HEK293 (cell line): ENCODE measurements at regions not wholly inside any gene's neighbourhood (a gene's known extent, or its start where the extent isn't known, plus 50 kb on each side); places are given as distances from the start of the nearest gene placed in this dataset.
A peak's percentile ranks its signal among the peaks of the same experiment; 100 is the strongest.

Experiments used
- CTCF ChIA-PET: fragments of 350-600 bp; formaldehyde crosslinking; extraction: SDS; loops from one replicate; lab custom pipeline; 2021; ENCODE audit warnings: antibody characterized with exemption; lab: Yijun Ruan, JAX
- POLR2A ChIA-PET: fragments of 300-600 bp; formaldehyde crosslinking; extraction: SDS; loops from one replicate; lab custom pipeline; 2020; ENCODE audit warnings: antibody characterized with exemption, inconsistent platforms; lab: Yijun Ruan, JAX
- H3K27ac ChIP-seq: fragments of 200-500 bp; sonication (Bioruptor generic); 2 replicates; pipeline ENCODE4 v1.5.1; 2014; ENCODE audit warnings: low read depth, low read length, control low read depth, inconsistent platforms; ENCODE audit errors: extremely low read depth
- H3K36me3 ChIP-seq, 2 experiments: fragments of 200-500 bp in 1 of 2; sonication (Bioruptor generic) in 1 of 2; 1 replicate in 1 of 2; 2 replicates in 1 of 2; pipeline ENCODE4 v1.5.1; 2014 to 2017; ENCODE audit warnings: inconsistent platforms in 2 of 2, low read length in 2 of 2; ENCODE audit not compliant: control insufficient read depth in 2 of 2, insufficient read depth in 1 of 2
- H3K4me1 ChIP-seq: fragments of 200-500 bp; sonication (Bioruptor generic); 2 replicates; pipeline ENCODE4 v1.5.1; 2014; ENCODE audit warnings: mild to moderate bottlenecking, low read length, inconsistent platforms; ENCODE audit not compliant: control insufficient read depth, insufficient read depth
- H3K4me3 ChIP-seq: 2 replicates; pipeline ENCODE4 v1.5.1; 2011; ENCODE audit warnings: low read depth, mild to moderate bottlenecking, control low read depth, low read length, moderate library complexity
- H3K9me3 ChIP-seq: fragments of 200-500 bp; sonication (Bioruptor generic); 2 replicates; pipeline ENCODE4 v1.5.1; 2014; ENCODE audit warnings: low read depth, low read length, inconsistent platforms; ENCODE audit not compliant: control insufficient read depth, insufficient read depth
- HOXA7 ChIP-seq: sonication (generic); formaldehyde crosslinking; IDR thresholded peaks from 2 replicates; pipeline ENCODE4 v1.8.1; 2022; ENCODE audit warnings: missing genetic modification reagents, borderline replicate concordance
- IKZF3 ChIP-seq: fragments of 450-650 bp; IDR thresholded peaks from 2 replicates; pipeline ENCODE4 v1.5.0; 2018; ENCODE audit warnings: missing biosample characterization, mild to moderate bottlenecking, missing genetic modification characterization, moderate library complexity
- KLF16 ChIP-seq: fragments of 450-650 bp; formaldehyde crosslinking; IDR thresholded peaks from 2 replicates; pipeline ENCODE4 v1.5.1; 2017; ENCODE audit warnings: missing biosample characterization, missing genetic modification characterization
- MZF1 ChIP-seq: fragments of 450-650 bp; formaldehyde crosslinking; IDR thresholded peaks from 2 replicates; pipeline ENCODE4 v1.5.1; 2017; ENCODE audit warnings: missing biosample characterization, missing genetic modification characterization, borderline replicate concordance
- PRDM1 ChIP-seq: fragments of 450-650 bp; formaldehyde crosslinking; IDR thresholded peaks from 2 replicates; pipeline ENCODE4; 2016; ENCODE audit warnings: missing biosample characterization, missing genetic modification characterization
- ZNF747 ChIP-seq: fragments of 450-650 bp; formaldehyde crosslinking; IDR thresholded peaks from 2 replicates; pipeline ENCODE4 v1.5.1; 2016; ENCODE audit warnings: missing biosample characterization, missing genetic modification characterization
- TF ChIP-seq, protein P1 (sequence below): fragments of 450-650 bp; formaldehyde crosslinking; IDR thresholded peaks from 2 replicates; pipeline ENCODE4 v1.5.1; 2016; ENCODE audit warnings: missing biosample characterization, missing genetic modification characterization
- TF ChIP-seq, protein P2 (sequence below): fragments of 450-650 bp; formaldehyde crosslinking; IDR thresholded peaks from 2 replicates; pipeline ENCODE4 v1.5.1; 2017; ENCODE audit warnings: missing biosample characterization, missing genetic modification characterization
- TF ChIP-seq, protein P3 (sequence below): fragments of 450-650 bp; formaldehyde crosslinking; IDR thresholded peaks from 2 replicates; pipeline ENCODE4 v1.5.1; 2017; ENCODE audit warnings: missing biosample characterization, missing genetic modification characterization
- TF ChIP-seq, protein P4 (sequence below): fragments of 450-650 bp; formaldehyde crosslinking; IDR thresholded peaks from 2 replicates; pipeline ENCODE4; 2016; ENCODE audit warnings: missing biosample characterization, missing genetic modification characterization

DNA sequence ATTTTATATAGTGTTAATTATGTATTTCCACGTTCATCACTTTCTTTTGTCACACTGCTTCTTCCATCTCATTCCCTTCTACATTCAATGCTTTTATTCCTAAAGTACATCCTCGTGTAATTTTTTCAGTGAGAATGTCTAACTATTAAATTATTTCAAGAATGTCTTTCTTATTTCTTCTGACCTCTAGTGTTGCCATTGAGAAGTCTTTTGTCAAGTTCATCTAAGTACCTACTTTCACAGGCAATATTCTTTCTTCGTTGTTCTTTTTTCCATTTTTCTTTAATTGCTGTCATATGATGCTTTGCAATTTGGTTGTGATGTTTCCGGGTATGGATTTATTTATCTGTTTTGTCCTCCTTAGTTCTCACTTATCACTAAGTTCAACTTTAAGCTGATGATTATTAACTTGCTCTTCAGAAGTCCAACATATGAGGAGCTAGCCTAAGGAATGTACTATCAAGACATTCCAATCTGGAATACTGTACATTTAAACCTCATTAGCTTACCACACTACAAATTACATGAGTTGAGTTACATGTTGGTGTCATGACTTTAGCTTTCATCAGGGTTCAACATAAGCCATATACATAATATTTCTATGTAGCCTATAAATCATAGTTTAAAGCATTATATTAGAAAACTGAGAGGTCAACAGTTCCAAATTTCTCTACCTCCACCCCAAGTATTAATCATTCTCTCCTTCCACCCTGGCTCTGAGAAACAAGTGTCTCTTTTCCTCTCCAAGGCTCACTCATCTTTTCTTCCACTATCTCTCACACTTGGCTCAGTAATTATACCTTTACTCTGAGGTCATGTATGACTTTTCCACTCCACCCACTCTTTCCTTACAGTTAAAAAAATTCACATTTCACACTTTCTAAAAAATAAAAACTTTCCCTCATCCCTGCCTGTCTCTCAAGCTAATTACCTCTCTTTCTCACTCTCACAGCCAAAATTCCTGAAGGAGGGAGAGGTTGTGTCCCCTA is 81.5 kb downstream of the COX18 start:
- Histone ChIP-seq H3K9me3 (no peaks in the 10 kb centered on the region), H3K36me3 (no peaks in the 10 kb centered on the region), H3K4me1 (no peaks in the 10 kb centered on the region), H3K27ac (no peak overlapping the region), H3K4me3 (no peak overlapping the region)
- ChIA-PET POLR2A (no interaction called here), CTCF (no interaction called here)
- TF ChIP-seq PRDM1 (tag by site-specific recombination) (peak; percentile 58; the same call in 1 of the 2 replicates), MZF1 (no peak), IKZF3 (tag by site-specific recombination) (no peak), ZNF747 (tag by site-specific recombination) (no peak)
- TF ChIP-seq, protein P1, sequence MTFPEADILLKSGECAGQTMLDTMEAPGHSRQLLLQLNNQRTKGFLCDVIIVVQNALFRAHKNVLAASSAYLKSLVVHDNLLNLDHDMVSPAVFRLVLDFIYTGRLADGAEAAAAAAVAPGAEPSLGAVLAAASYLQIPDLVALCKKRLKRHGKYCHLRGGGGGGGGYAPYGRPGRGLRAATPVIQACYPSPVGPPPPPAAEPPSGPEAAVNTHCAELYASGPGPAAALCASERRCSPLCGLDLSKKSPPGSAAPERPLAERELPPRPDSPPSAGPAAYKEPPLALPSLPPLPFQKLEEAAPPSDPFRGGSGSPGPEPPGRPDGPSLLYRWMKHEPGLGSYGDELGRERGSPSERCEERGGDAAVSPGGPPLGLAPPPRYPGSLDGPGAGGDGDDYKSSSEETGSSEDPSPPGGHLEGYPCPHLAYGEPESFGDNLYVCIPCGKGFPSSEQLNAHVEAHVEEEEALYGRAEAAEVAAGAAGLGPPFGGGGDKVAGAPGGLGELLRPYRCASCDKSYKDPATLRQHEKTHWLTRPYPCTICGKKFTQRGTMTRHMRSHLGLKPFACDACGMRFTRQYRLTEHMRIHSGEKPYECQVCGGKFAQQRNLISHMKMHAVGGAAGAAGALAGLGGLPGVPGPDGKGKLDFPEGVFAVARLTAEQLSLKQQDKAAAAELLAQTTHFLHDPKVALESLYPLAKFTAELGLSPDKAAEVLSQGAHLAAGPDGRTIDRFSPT (tag by site-specific recombination) = no peak

DNA sequence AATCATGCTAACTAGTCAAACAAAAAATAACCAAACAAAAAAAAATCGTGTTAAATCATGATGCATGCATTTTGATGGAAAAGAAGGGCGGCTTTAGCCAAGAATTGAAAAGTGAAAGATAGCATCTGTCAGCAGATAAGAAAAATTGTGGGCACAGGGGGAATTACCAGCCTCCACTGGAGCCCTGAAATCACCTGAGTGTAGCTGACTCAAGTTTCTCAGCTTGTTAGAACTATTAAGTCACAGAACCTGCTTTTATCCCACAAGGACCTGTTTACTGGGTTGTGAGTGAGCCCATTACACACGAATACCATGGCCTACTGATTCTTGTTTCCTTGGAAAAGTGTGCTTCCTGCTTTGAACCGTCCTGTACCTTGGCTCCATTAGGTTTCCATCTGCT is 85.2 kb downstream of the COX18 start:
- CTCF ChIA-PET = no interaction called here
- no peak overlapping the region for H3K4me3 ChIP-seq
- H3K4me1 ChIP-seq = no peaks in the 10 kb centered on the region
- no peaks in the 10 kb centered on the region for H3K36me3 ChIP-seq
- no peak overlapping the region for H3K27ac ChIP-seq
- H3K9me3 ChIP-seq = no peaks in the 10 kb centered on the region
- no peak for TF ChIP-seq HOXA7 (CRISPR knock-in tag)
- TF ChIP-seq, all 188 proteins: peak for 0
- POLR2A ChIA-PET = no interaction called here

DNA sequence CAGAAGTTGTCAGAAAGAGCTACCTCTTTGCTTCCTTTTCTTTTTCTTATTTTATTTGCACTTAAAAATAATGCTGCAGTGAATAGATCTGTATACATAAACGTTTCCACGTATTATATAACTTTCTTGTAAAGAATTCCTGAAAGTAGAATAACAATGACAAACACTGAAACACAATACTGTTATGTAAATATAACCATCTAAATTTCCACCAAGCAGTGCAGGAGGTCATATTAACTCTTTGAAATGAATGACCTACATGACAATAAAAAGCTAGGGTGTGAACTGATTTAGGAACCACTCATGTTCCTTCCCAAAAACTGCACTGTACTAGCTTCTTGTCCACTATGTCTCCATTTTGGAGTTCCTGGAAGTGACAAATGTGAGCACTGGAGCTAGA is 85.8 kb downstream of the COX18 start:
- Histone ChIP-seq H3K36me3 (no peaks in the 10 kb centered on the region), H3K27ac (no peak overlapping the region), H3K9me3 (no peaks in the 10 kb centered on the region), H3K4me1 (no peaks in the 10 kb centered on the region), H3K4me3 (no peak overlapping the region)
- TF ChIP-seq KLF16 (tag by site-specific recombination) = no peak
- TF ChIP-seq, protein P2, sequence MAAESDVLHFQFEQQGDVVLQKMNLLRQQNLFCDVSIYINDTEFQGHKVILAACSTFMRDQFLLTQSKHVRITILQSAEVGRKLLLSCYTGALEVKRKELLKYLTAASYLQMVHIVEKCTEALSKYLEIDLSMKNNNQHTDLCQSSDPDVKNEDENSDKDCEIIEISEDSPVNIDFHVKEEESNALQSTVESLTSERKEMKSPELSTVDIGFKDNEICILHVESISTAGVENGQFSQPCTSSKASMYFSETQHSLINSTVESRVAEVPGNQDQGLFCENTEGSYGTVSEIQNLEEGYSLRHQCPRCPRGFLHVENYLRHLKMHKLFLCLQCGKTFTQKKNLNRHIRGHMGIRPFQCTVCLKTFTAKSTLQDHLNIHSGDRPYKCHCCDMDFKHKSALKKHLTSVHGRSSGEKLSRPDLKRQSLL (tag by site-specific recombination) = no peak
- TF ChIP-seq, protein P3, sequence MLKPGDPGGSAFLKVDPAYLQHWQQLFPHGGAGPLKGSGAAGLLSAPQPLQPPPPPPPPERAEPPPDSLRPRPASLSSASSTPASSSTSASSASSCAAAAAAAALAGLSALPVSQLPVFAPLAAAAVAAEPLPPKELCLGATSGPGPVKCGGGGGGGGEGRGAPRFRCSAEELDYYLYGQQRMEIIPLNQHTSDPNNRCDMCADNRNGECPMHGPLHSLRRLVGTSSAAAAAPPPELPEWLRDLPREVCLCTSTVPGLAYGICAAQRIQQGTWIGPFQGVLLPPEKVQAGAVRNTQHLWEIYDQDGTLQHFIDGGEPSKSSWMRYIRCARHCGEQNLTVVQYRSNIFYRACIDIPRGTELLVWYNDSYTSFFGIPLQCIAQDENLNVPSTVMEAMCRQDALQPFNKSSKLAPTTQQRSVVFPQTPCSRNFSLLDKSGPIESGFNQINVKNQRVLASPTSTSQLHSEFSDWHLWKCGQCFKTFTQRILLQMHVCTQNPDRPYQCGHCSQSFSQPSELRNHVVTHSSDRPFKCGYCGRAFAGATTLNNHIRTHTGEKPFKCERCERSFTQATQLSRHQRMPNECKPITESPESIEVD (tag by site-specific recombination) = no peak
- TF ChIP-seq, protein P4, sequence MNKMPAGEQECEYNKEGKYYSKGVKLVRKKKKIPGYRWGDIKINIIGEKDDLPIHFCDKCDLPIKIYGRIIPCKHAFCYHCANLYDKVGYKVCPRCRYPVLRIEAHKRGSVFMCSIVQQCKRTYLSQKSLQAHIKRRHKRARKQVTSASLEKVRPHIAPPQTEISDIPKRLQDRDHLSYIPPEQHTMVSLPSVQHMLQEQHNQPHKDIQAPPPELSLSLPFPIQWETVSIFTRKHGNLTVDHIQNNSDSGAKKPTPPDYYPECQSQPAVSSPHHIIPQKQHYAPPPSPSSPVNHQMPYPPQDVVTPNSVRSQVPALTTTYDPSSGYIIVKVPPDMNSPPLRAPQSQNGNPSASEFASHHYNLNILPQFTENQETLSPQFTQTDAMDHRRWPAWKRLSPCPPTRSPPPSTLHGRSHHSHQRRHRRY (tag by site-specific recombination) = no peak
- ChIA-PET CTCF (no interaction called here), POLR2A (no interaction called here)
